T-cell (primary cell): ENCODE measurements at regions not wholly inside any gene's neighbourhood (a gene's known extent, or its start where the extent isn't known, plus 50 kb on each side); places are given as distances from the start of the nearest gene placed in this dataset.

Experiments
- ATAC-seq, 4 experiments: fragments of 200-7000 bp in 3 of 4; fragments of 150-1000 bp in 1 of 4; cut with Tn5 transposase; replicated peaks in 1 of 4; 1 replicate in 3 of 4; 2 replicates in 1 of 4; pipeline ENCODE4 v1.10.0; 2021; ENCODE audit warnings: moderate library complexity in 3 of 4, mild to moderate bottlenecking in 2 of 4, moderate number of reproducible peaks in 1 of 4
- CTCF ChIA-PET, 2 donors: fragments of 300-600 bp; sonication (Branson Sonifier 250); formaldehyde crosslinking; loops; one replicate each; lab custom pipeline; 2022; ENCODE audit warnings: antibody characterized with exemption in 2 of 2; lab: Charles Lee
- POLR2A ChIA-PET, 2 donors: fragments of 300-600 bp; sonication (Branson Sonifier 250); formaldehyde crosslinking; loops; one replicate each; lab custom pipeline; 2022; ENCODE audit warnings: antibody characterized with exemption in 2 of 2; lab: Charles Lee
- DNase-seq, 35 experiments: peaks; one replicate each; pipeline versions ENCODE4 v3.0.0 to v3.0.0-alpha.2; 2013 to 2023
- H3K27ac ChIP-seq: one replicate; pipeline ENCODE4 v1.5.1; 2013; ENCODE audit warnings: low read length
- H3K27me3 ChIP-seq, 2 experiments: replicated peaks in 1 of 2; 1 replicate in 1 of 2; 2 replicates in 1 of 2; pipeline versions ENCODE4 v1.6.1 to v1.7.0; 2013; ENCODE audit warnings: low read length in 1 of 2, mixed read lengths in 1 of 2; ENCODE audit not compliant: control insufficient read depth in 2 of 2, insufficient read depth in 2 of 2; ENCODE audit errors: extremely low read depth in 1 of 2
- H3K36me3 ChIP-seq, 2 donors: 1 replicate in 1 of 2; 2 replicates in 1 of 2; pipeline versions ENCODE4 v1.6.1 to v1.7.0; 2013; ENCODE audit warnings: low read length in 1 of 2; ENCODE audit not compliant: control insufficient read depth in 2 of 2, insufficient read depth in 1 of 2; ENCODE audit errors: extremely low read depth in 1 of 2
- H3K4me1 ChIP-seq, 2 experiments: 1 replicate in 1 of 2; 2 replicates in 1 of 2; pipeline versions ENCODE4 v1.6.1 to v1.7.0; 2013; ENCODE audit warnings: low read length in 2 of 2, mixed read lengths in 1 of 2; ENCODE audit not compliant: insufficient read depth in 2 of 2, control insufficient read depth in 1 of 2; ENCODE audit errors: extremely low read depth in 1 of 2
- H3K4me3 ChIP-seq, 2 donors: 1 replicate in 1 of 2; 2 replicates in 1 of 2; pipeline versions ENCODE4 v1.5.1 to v1.7.0; 2013; ENCODE audit warnings: mild to moderate bottlenecking in 2 of 2, low read length in 1 of 2, moderate library complexity in 1 of 2; ENCODE audit not compliant: control insufficient read depth in 1 of 2; ENCODE audit errors: extremely low read depth in 1 of 2
- H3K9me3 ChIP-seq: 2 replicates; pipeline ENCODE4 v1.7.0; 2013
- H3K27ac Mint-ChIP-seq, 2 donors: one replicate each; pipeline ENCODE4 v1.8.0; 2020 to 2021; ENCODE audit warnings: mild to moderate bottlenecking in 2 of 2, mixed read lengths in 2 of 2
- H3K27me3 Mint-ChIP-seq, 2 donors: one replicate each; pipeline ENCODE4 v1.8.0; 2021 to 2022; ENCODE audit warnings: mixed read lengths in 2 of 2
- H3K36me3 Mint-ChIP-seq: one replicate; pipeline ENCODE4 v1.8.0; 2021; ENCODE audit warnings: mixed read lengths
- H3K4me1 Mint-ChIP-seq, 3 donors: one replicate each; pipeline ENCODE4 v1.8.0; 2020 to 2022; ENCODE audit warnings: mixed read lengths in 3 of 3, mild to moderate bottlenecking in 1 of 3
- H3K4me3 Mint-ChIP-seq, 3 donors: one replicate each; pipeline ENCODE4 v1.8.0; 2020 to 2022; ENCODE audit warnings: mild to moderate bottlenecking in 3 of 3, mixed read lengths in 3 of 3, moderate library complexity in 3 of 3
- H3K9me3 Mint-ChIP-seq, 3 donors: one replicate each; pipeline ENCODE4 v1.8.0; 2020 to 2022; ENCODE audit warnings: mixed read lengths in 3 of 3
- WGBS: methylation state at CpG from one replicate; pipeline ENCODE4 v1.1.5; 2013; ENCODE audit warnings: missing lambda C conversion rate; ENCODE audit not compliant: insufficient coverage; 5-methylcytosine and 5-hydroxymethylcytosine counted together

- Histone ChIP-seq H3K27me3 (no peaks in the 10 kb centered on the region), H3K9me3 (no peaks in the 10 kb centered on the region), H3K4me3 (no peak overlapping the region), H3K27ac (no peak overlapping the region), H3K4me1 (no peaks in the 10 kb centered on the region), H3K36me3 (no peaks in the 10 kb centered on the region)
- peaks cover 30 to 32% of the 10 kb centered on the region in 2 donors for H3K27me3 Mint-ChIP-seq
- no peaks in the 10 kb centered on the region for H3K4me1 Mint-ChIP-seq
- no peak overlapping the region for H3K4me3 Mint-ChIP-seq
- no peak overlapping the region for H3K27ac Mint-ChIP-seq
- WGBS, result 65% methylated on average over 3 of the region's 3 CpGs
- ATAC-seq, result no peak
- H3K9me3 Mint-ChIP-seq, result peaks cover 0 to 4% (median 0%) of the 10 kb centered on the region in 3 donors
- ChIA-PET CTCF (no interaction called here), POLR2A (no interaction called here)
- H3K36me3 Mint-ChIP-seq, result no peaks in the 10 kb centered on the region
- DNase-seq, result no peak
These were observed 92.0 kb upstream of the BARHL2 start for GRCh38 chr1:90809093-90809492.

GRCh38 chr1:90807329-90807728 lies 90.2 kb upstream of the BARHL2 start:
- no peaks in the 10 kb centered on the region for H3K36me3 ChIP-seq
- no peak overlapping the region for H3K27ac Mint-ChIP-seq
- H3K36me3 Mint-ChIP-seq, result no peaks in the 10 kb centered on the region
- no peaks in the 10 kb centered on the region for H3K27me3 ChIP-seq
- peaks cover 29 to 41% of the 10 kb centered on the region in 2 donors for H3K27me3 Mint-ChIP-seq
- no peak overlapping the region for H3K4me3 Mint-ChIP-seq
- no peaks in the 10 kb centered on the region for H3K9me3 ChIP-seq
- peaks cover 0 to 4% (median 3%) of the 10 kb centered on the region in 3 donors for H3K9me3 Mint-ChIP-seq
- no peaks in the 10 kb centered on the region for H3K4me1 ChIP-seq
- ATAC-seq (no peak), DNase-seq (no peak)
- H3K4me1 Mint-ChIP-seq, result no peaks in the 10 kb centered on the region
- H3K4me3 ChIP-seq, result no peak overlapping the region
- H3K27ac ChIP-seq, result no peak overlapping the region
- POLR2A ChIA-PET, result no interaction called here
- CTCF ChIA-PET, result no interaction called here

- ATAC-seq, result no peak
- 38% methylated on average over 1 of the region's 1 CpG for WGBS
- H3K4me3 Mint-ChIP-seq, result no peak overlapping the region
- no peak overlapping the region for H3K27ac ChIP-seq
- H3K27me3 Mint-ChIP-seq, result peaks cover 20 to 40% of the 10 kb centered on the region in 2 donors
- H3K36me3 ChIP-seq, result no peaks in the 10 kb centered on the region
- H3K4me1 Mint-ChIP-seq, result no peaks in the 10 kb centered on the region
- H3K4me1 ChIP-seq, result no peaks in the 10 kb centered on the region
- peaks cover 0 to 4% (median 3%) of the 10 kb centered on the region in 3 donors for H3K9me3 Mint-ChIP-seq
- DNase-seq, result no peak
- H3K36me3 Mint-ChIP-seq, result no peaks in the 10 kb centered on the region
- H3K9me3 ChIP-seq, result no peaks in the 10 kb centered on the region
- H3K27ac Mint-ChIP-seq, result no peak overlapping the region
- POLR2A ChIA-PET, result no interaction called here
- peaks cover 4 to 5% of the 10 kb centered on the region in 2 experiments for H3K27me3 ChIP-seq
- H3K4me3 ChIP-seq, result no peak overlapping the region
- CTCF ChIA-PET, result no interaction called here
These were observed 85.5 kb upstream of the BARHL2 start for GRCh38 chr1:90802622-90803021.

DNA sequence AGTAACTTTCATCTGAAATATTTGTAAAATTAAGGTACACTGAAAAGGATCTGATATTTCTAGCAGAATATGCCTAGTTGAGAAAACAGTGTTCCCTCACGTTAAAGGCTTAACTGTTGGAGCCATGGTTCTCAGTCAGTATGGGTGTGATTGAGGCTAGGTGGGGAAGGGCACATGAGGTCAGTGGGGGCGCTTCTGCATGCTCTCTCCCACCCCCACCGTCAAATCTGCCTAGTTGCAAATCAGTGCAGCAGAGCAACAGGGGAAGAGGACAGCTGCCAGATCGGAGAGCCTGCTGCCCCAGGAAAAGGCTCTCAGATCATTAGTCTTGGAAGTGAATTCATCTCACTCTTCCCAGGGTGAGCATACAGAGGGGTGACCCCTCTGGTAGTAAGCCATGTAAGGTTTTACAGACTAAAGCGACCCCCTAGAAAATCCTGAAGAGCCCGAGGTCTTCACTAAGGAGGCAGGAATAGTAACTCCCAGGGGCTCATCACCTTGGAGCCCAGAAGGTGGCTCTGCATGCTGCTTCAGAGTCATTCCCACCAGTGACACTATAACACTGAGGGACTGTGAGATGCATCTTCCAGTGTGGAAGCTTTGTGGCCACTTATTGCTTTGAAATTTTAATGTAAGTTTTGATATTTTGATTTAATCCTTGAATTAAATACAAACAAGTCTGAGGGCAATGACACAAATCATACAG lies 83.1 kb upstream of the BARHL2 start:
- Mint-ChIP-seq H3K36me3 (no peaks in the 10 kb centered on the region), H3K4me3 (no peak overlapping the region), H3K27me3 (peaks cover 18 to 53% of the 10 kb centered on the region in 2 donors), H3K27ac (no peak overlapping the region), H3K9me3 (peaks cover 0 to 3% (median under 1%) of the 10 kb centered on the region in 3 donors), H3K4me1 (no peaks in the 10 kb centered on the region)
- ChIA-PET CTCF (interaction anchor here in 1 of 2 donors (0.7 kb wide), 1 partner anchor 480 kb away, joined by 9 read pairs; no protein-coding TSS in a partner anchor), POLR2A (no interaction called here)
- WGBS, result no CpG with 5 or more reads among the region's 6 CpGs
- H3K27ac ChIP-seq, result no peak overlapping the region
- H3K36me3 ChIP-seq, result no peaks in the 10 kb centered on the region
- H3K4me3 ChIP-seq, result no peak overlapping the region
- DNase-seq, result no peak
- no peak for ATAC-seq
- H3K27me3 ChIP-seq, result peaks cover 4 to 5% of the 10 kb centered on the region in 2 experiments
- no peaks in the 10 kb centered on the region for H3K9me3 ChIP-seq
- H3K4me1 ChIP-seq, result no peaks in the 10 kb centered on the region

GRCh38 chr1:90799326-90799725 lies 82.2 kb upstream of the BARHL2 start:
- no peak overlapping the region for H3K27ac ChIP-seq
- no peaks in the 10 kb centered on the region for H3K4me1 ChIP-seq
- 100% methylated on average over 3 of the region's 8 CpGs for WGBS
- peaks cover 4 to 5% of the 10 kb centered on the region in 2 experiments for H3K27me3 ChIP-seq
- no peaks in the 10 kb centered on the region for H3K36me3 ChIP-seq
- no peak overlapping the region for H3K4me3 Mint-ChIP-seq
- DNase-seq, result no peak
- H3K4me3 ChIP-seq, result no peak overlapping the region
- ChIA-PET POLR2A (no interaction called here), CTCF (no interaction called here)
- H3K9me3 ChIP-seq, result no peaks in the 10 kb centered on the region
- H3K9me3 Mint-ChIP-seq, result peaks cover 0 to 3% (median 0%) of the 10 kb centered on the region in 3 donors
- H3K4me1 Mint-ChIP-seq, result no peaks in the 10 kb centered on the region
- H3K27me3 Mint-ChIP-seq, result peaks cover 17 to 51% of the 10 kb centered on the region in 2 donors
- no peak for ATAC-seq
- no peak overlapping the region for H3K27ac Mint-ChIP-seq
- no peaks in the 10 kb centered on the region for H3K36me3 Mint-ChIP-seq

- Histone ChIP-seq H3K4me3 (no peak overlapping the region), H3K9me3 (no peaks in the 10 kb centered on the region), H3K36me3 (no peaks in the 10 kb centered on the region), H3K27me3 (peaks cover 4 to 5% of the 10 kb centered on the region in 2 experiments), H3K27ac (no peak overlapping the region), H3K4me1 (no peaks in the 10 kb centered on the region)
- Mint-ChIP-seq H3K4me1 (no peaks in the 10 kb centered on the region), H3K27ac (no peak overlapping the region), H3K4me3 (no peak overlapping the region), H3K9me3 (peaks cover 0 to 3% (median 0%) of the 10 kb centered on the region in 3 donors), H3K36me3 (no peaks in the 10 kb centered on the region), H3K27me3 (peaks cover 17 to 53% of the 10 kb centered on the region in 2 donors)
- 0% methylated on average over 1 of the region's 2 CpGs for WGBS
- DNase-seq (no peak), ATAC-seq (no peak)
- ChIA-PET CTCF (no interaction called here), POLR2A (interaction anchor here in 1 of 2 donors (0.6 kb wide), 1 partner anchor 30 kb away, joined by 5 read pairs; no protein-coding TSS in a partner anchor)
These were observed 81.8 kb upstream of the BARHL2 start for GRCh38 chr1:90798883-90799282.
